Stomach (tissue), 8 donors: ENCODE measurements at regions not wholly inside any gene's neighbourhood (a gene's known extent, or its start where the extent isn't known, plus 50 kb on each side); places are given as distances from the start of the nearest gene placed in this dataset.

ENCODE experiments used
- DNase-seq, 2 donors: peaks; one replicate each; pipeline versions ENCODE4 v3.0.0 to v3.0.0-alpha.2; 2013 to 2019
- H3K27ac ChIP-seq, 5 donors: fragments of 200-600 bp in 4 of 5; sonication (generic) in 4 of 5; one replicate each; pipeline ENCODE4 v1.5.1; 2013 to 2019; ENCODE audit warnings: mild to moderate bottlenecking in 1 of 5, moderate library complexity in 1 of 5
- H3K27me3 ChIP-seq, 3 donors: fragments of 200-600 bp; sonication (generic); one replicate each; pipeline ENCODE4 v1.5.1; 2017 to 2019; ENCODE audit warnings: mixed run types in 1 of 3
- H3K36me3 ChIP-seq, 4 donors: fragments of 200-600 bp; sonication (generic); 1 replicate in 3 of 4; 2 replicates in 1 of 4; pipeline ENCODE4 v1.5.1; 2016 to 2019
- H3K4me1 ChIP-seq, 4 donors: fragments of 200-600 bp; sonication (generic); one replicate each; pipeline ENCODE4 v1.5.1; 2016 to 2019
- H3K4me3 ChIP-seq, 4 donors: fragments of 200-600 bp; sonication (generic) in 3 of 4; one replicate each; pipeline ENCODE4 v1.5.1; 2016 to 2019; ENCODE audit warnings: mild to moderate bottlenecking in 1 of 4
- H3K9me3 ChIP-seq, 4 donors: fragments of 200-600 bp; sonication (generic); one replicate each; pipeline ENCODE4 v1.5.1; 2016 to 2019
- CTCF ChIP-seq, 7 experiments: fragments of 450-650 bp in 4 of 7; fragments of 200-600 bp in 3 of 7; sonication (generic) in 3 of 7; IDR thresholded peaks; one replicate each; pipeline ENCODE4 v1.5.1; 2016 to 2019; ENCODE audit warnings: antibody characterized with exemption in 7 of 7, control low read depth in 2 of 7, mild to moderate bottlenecking in 1 of 7
- EP300 ChIP-seq: sonication (generic); formaldehyde crosslinking; IDR thresholded peaks from one replicate; pipeline ENCODE4 v1.6.1; 2017; ENCODE audit warnings: antibody characterized with exemption
- POLR2A ChIP-seq, 4 donors: fragments of 450-650 bp; IDR thresholded peaks; one replicate each; pipeline ENCODE4 v1.6.1; 2016; ENCODE audit warnings: antibody characterized with exemption in 4 of 4, control low read depth in 2 of 4, mild to moderate bottlenecking in 1 of 4, moderate library complexity in 1 of 4
- POLR2AphosphoS5 ChIP-seq, 3 donors: sonication (generic); formaldehyde crosslinking; IDR thresholded peaks; one replicate each; pipeline ENCODE4 v1.6.1; 2016; ENCODE audit warnings: antibody characterized with exemption in 3 of 3
- WGBS, 5 donors: extraction: QIAGEN DNeasy Blood & Tissue Kit in 3 of 5; methylation state at CpG; one replicate each; pipeline versions ENCODE4 v1.1.5 to v1.1.7; 2013 to 2018; 5-methylcytosine and 5-hydroxymethylcytosine counted together
- intact Hi-C: fragments of 100-400 bp; cut with DNase I; formaldehyde crosslinking; loops from one replicate; pipeline ENCODE4 v1.15.1; 2023; ENCODE audit warnings: low total_unique reads
- donor health status: healthy with polysubstance abuse.
- donor health status: Bipolar disorder and iron deficiency.
- donor health status: healthy.

- H3K4me1 ChIP-seq, result no peaks in the 10 kb centered on the region
- no peak for DNase-seq
- H3K36me3 ChIP-seq, result no peaks in the 10 kb centered on the region
- no peaks in the 10 kb centered on the region for H3K9me3 ChIP-seq
- TF ChIP-seq POLR2AphosphoS5 (IDR thresholded peaks at IDR 0.05), result no peak
- TF ChIP-seq CTCF (IDR thresholded peaks at IDR 0.05), result no peak
- TF ChIP-seq POLR2A (IDR thresholded peaks at IDR 0.05), result no peak
- TF ChIP-seq EP300, result no peak
- WGBS, 5 donors, result 86 to 98% (median 97%) methylated on average over 1 of the region's 1 CpG
- intact Hi-C loops, result no loop called here
- H3K27ac ChIP-seq, result no peak overlapping the region
- H3K4me3 ChIP-seq, result no peak overlapping the region
- H3K27me3 ChIP-seq, result no peaks in the 10 kb centered on the region
These were observed 679.3 kb upstream of the PCDH20 start for GRCh38 chr13:62094932-62095331.

- TF ChIP-seq EP300 (no peak), POLR2AphosphoS5 (IDR thresholded peaks at IDR 0.05) (no peak), CTCF (IDR thresholded peaks at IDR 0.05) (no peak), POLR2A (IDR thresholded peaks at IDR 0.05) (no peak)
- Histone ChIP-seq H3K4me3 (no peak overlapping the region), H3K9me3 (no peaks in the 10 kb centered on the region), H3K27me3 (no peaks in the 10 kb centered on the region), H3K27ac (no peak overlapping the region), H3K4me1 (no peaks in the 10 kb centered on the region), H3K36me3 (no peaks in the 10 kb centered on the region)
- DNase-seq, result no peak
- WGBS, 5 donors, result 81 to 91% (median 88%) methylated on average over 5 of the region's 5 CpGs
- intact Hi-C loops, result no loop called here
These were observed 678.5 kb upstream of the PCDH20 start for GRCh38 chr13:62093984-62094780.

- H3K4me1 ChIP-seq, result no peaks in the 10 kb centered on the region
- H3K36me3 ChIP-seq, result no peaks in the 10 kb centered on the region
- H3K4me3 ChIP-seq, result no peak overlapping the region
- 71 to 80% (median 77%) methylated on average over 2 of the region's 2 CpGs for WGBS, 5 donors
- H3K27ac ChIP-seq, result no peak overlapping the region
- no peak for DNase-seq
- TF ChIP-seq EP300, result no peak
- no peak for TF ChIP-seq POLR2AphosphoS5 (IDR thresholded peaks at IDR 0.05)
- no peak for TF ChIP-seq POLR2A (IDR thresholded peaks at IDR 0.05)
- no peak for TF ChIP-seq CTCF (IDR thresholded peaks at IDR 0.05)
- H3K9me3 ChIP-seq, result no peaks in the 10 kb centered on the region
- no peaks in the 10 kb centered on the region for H3K27me3 ChIP-seq
- intact Hi-C loops, result no loop called here
These were observed 677.3 kb upstream of the PCDH20 start for GRCh38 chr13:62092949-62093348.

GRCh38 chr13:62092536-62092935, 676.9 kb upstream of the PCDH20 start:
- 77 to 87% (median 83%) methylated on average over 3 of the region's 3 CpGs for WGBS, 5 donors
- DNase-seq, result no peak
- no peaks in the 10 kb centered on the region for H3K4me1 ChIP-seq
- intact Hi-C loops, result no loop called here
- H3K4me3 ChIP-seq, result no peak overlapping the region
- no peak for TF ChIP-seq POLR2A (IDR thresholded peaks at IDR 0.05)
- no peak for TF ChIP-seq EP300
- TF ChIP-seq CTCF (IDR thresholded peaks at IDR 0.05), result no peak
- no peak for TF ChIP-seq POLR2AphosphoS5 (IDR thresholded peaks at IDR 0.05)
- no peaks in the 10 kb centered on the region for H3K9me3 ChIP-seq
- H3K36me3 ChIP-seq, result no peaks in the 10 kb centered on the region
- H3K27me3 ChIP-seq, result no peaks in the 10 kb centered on the region
- H3K27ac ChIP-seq, result no peak overlapping the region
